ENCODE measurements at regions not wholly inside any gene's neighbourhood (a gene's known extent, or its start where the extent isn't known, plus 50 kb on each side); places are given as distances from the start of the nearest gene placed in this dataset.

GRCh38 chr1:20428841-20429240, 57.2 kb downstream of the CAMK2N1 start:
- H2AFZ ChIP-seq (ENCODE audit: low read length), result no peak overlapping the region
- no peaks in the 10 kb centered on the region for H4K20me1 ChIP-seq (ENCODE audit: insufficient read depth, low read length)
- DNase-seq (ENCODE audit: low spot score) (no peak), FAIRE-seq (no peak), ATAC-seq (no peak)
- intact Hi-C loops (cut with micrococcal nuclease; ENCODE audit: unreplicated experiment), result no loop called here
- no peak overlapping the region for H3K4me2 ChIP-seq (ENCODE audit: low read depth, low read length)
- H3K9ac ChIP-seq (ENCODE audit: insufficient read depth, low read depth, low read length), result no peak overlapping the region
- no peaks in the 10 kb centered on the region for H3K79me2 ChIP-seq (ENCODE audit: insufficient read depth, low read length)
- ChIA-PET POLR2A (interaction anchor here (0.6 kb wide), 1 partner anchor 8 kb away, joined by 3 read pairs; no protein-coding TSS in a partner anchor), CTCF (ENCODE audit: low intra/inter-chr PET ratio, low total read pairs) (no interaction called here)
- no peak overlapping the region for H3K4me3 ChIP-seq (replicated peaks in 1 of 3; ENCODE audit: insufficient read depth in 1 of 3, low read depth in 2 of 3, low read length in 3 of 3)
- H3K9me3 ChIP-seq (ENCODE audit: low read length), result 0 out of 2 replicates have a peak, but pooled peaks cover under 1% of the 10 kb centered on the region
- no peaks in the 10 kb centered on the region for H3K36me3 ChIP-seq (replicated peaks in 1 of 2; ENCODE audit: control insufficient read depth in 1 of 2, insufficient read depth in 2 of 2, low read length in 2 of 2)
- in situ Hi-C loops (cut with HindIII; ENCODE audit: extremely low pct_ligation_motif_present, low pct_unique_long_range_greater_than_20kb), result loop anchor here (10.0 kb wide), 1 partner anchor 214 kb away; no protein-coding TSS in a partner anchor
- H3K4me1 ChIP-seq (ENCODE audit: insufficient read depth, low read length), result no peaks in the 10 kb centered on the region
- 55% methylated on average over 4 of the region's 6 CpGs for WGBS (ENCODE audit: low lambda C conversion rate)
- BruUV-seq (replicated peaks), result no TSS peak
- no peak overlapping the region for H3K27ac ChIP-seq (ENCODE audit: extremely low read length, insufficient read depth, low read length)
- peaks cover 0 to 11% of the 10 kb centered on the region in 2 experiments; a peak in 2 of 5 replicates for H3K27me3 ChIP-seq (ENCODE audit: control insufficient read depth in 1 of 2, insufficient read depth in 2 of 2, low read length in 2 of 2)
- no peak for TF ChIP-seq NFIB (CRISPR knock-in tag; IDR thresholded peaks at IDR 0.05; ENCODE audit: borderline replicate concordance)
- TF ChIP-seq EP300 (IDR thresholded peaks at IDR 0.05; ENCODE audit: low read depth in 2 of 2, low read length in 2 of 2), result no peak
- TF ChIP-seq EP300 (CRISPR knock-in tag; IDR thresholded peaks at IDR 0.05; ENCODE audit: borderline replicate concordance), result no peak
- no peak for TF ChIP-seq ZMAT5 (CRISPR knock-in tag; IDR thresholded peaks at IDR 0.05; ENCODE audit: borderline replicate concordance, low read depth)
- TF ChIP-seq CTCF (CRISPR knock-in tag; IDR thresholded peaks at IDR 0.05), result no peak
- TF ChIP-seq ZNF446 (CRISPR knock-in tag; IDR thresholded peaks at IDR 0.05), result no peak
- TF ChIP-seq KMT2A (CRISPR knock-in tag; IDR thresholded peaks at IDR 0.05), result no peak
- TF ChIP-seq IRF2 (CRISPR knock-in tag; IDR thresholded peaks at IDR 0.05), result no peak
- no peak for TF ChIP-seq ZNF607 (CRISPR knock-in tag; IDR thresholded peaks at IDR 0.05; ENCODE audit: borderline replicate concordance)
- TF ChIP-seq SMARCE1 (IDR thresholded peaks at IDR 0.05; ENCODE audit: borderline replicate concordance), result no peak
- TF ChIP-seq CBX5 (CRISPR knock-in tag; IDR thresholded peaks at IDR 0.05; ENCODE audit: borderline replicate concordance), result no peak
- TF ChIP-seq FOXK2 (IDR thresholded peaks at IDR 0.05), result no peak
- TF ChIP-seq, protein P1, sequence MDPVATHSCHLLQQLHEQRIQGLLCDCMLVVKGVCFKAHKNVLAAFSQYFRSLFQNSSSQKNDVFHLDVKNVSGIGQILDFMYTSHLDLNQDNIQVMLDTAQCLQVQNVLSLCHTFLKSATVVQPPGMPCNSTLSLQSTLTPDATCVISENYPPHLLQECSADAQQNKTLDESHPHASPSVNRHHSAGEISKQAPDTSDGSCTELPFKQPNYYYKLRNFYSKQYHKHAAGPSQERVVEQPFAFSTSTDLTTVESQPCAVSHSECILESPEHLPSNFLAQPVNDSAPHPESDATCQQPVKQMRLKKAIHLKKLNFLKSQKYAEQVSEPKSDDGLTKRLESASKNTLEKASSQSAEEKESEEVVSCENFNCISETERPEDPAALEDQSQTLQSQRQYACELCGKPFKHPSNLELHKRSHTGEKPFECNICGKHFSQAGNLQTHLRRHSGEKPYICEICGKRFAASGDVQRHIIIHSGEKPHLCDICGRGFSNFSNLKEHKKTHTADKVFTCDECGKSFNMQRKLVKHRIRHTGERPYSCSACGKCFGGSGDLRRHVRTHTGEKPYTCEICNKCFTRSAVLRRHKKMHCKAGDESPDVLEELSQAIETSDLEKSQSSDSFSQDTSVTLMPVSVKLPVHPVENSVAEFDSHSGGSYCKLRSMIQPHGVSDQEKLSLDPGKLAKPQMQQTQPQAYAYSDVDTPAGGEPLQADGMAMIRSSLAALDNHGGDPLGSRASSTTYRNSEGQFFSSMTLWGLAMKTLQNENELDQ (CRISPR knock-in tag; IDR thresholded peaks at IDR 0.05; ENCODE audit: borderline replicate concordance), result no peak
- TF ChIP-seq, protein P2, sequence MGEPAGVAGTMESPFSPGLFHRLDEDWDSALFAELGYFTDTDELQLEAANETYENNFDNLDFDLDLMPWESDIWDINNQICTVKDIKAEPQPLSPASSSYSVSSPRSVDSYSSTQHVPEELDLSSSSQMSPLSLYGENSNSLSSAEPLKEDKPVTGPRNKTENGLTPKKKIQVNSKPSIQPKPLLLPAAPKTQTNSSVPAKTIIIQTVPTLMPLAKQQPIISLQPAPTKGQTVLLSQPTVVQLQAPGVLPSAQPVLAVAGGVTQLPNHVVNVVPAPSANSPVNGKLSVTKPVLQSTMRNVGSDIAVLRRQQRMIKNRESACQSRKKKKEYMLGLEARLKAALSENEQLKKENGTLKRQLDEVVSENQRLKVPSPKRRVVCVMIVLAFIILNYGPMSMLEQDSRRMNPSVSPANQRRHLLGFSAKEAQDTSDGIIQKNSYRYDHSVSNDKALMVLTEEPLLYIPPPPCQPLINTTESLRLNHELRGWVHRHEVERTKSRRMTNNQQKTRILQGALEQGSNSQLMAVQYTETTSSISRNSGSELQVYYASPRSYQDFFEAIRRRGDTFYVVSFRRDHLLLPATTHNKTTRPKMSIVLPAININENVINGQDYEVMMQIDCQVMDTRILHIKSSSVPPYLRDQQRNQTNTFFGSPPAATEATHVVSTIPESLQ (CRISPR knock-in tag; conservative IDR thresholded peaks at IDR 0.05), result no peak
- no peak for TF ChIP-seq ERF (CRISPR knock-in tag; IDR thresholded peaks at IDR 0.05)

Data from HepG2 (cell line).